ENCODE measurements at regions not wholly inside any gene's neighbourhood (a gene's known extent, or its start where the extent isn't known, plus 50 kb on each side); places are given as distances from the start of the nearest gene placed in this dataset.

DNA sequence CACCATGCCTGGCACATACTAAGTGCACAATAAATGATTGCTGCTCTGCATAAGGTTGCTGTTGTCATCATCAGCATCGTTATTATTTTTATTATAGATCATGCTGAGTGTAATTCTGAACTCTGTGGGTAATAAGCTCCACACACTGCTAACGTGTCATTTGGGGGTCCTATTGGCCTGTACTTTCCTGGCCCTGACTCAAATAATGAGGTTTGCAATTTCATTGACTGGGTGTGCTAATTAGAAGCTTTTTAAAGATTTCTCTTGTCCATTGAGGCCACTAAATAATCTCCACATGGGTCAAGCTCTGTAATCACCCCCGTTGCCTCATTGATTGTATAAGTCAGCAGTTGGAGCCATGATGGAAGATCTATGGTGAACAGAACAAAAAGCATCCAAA is 320.8 kb upstream of the TMPO start:
- Histone ChIP-seq H3K4me1 (ENCODE audit: insufficient read depth, low read length, poor library complexity, severe bottlenecking) (no peaks in the 10 kb centered on the region), H2AFZ (ENCODE audit: low read length) (no peak overlapping the region), H3K79me2 (ENCODE audit: insufficient read depth, low read depth, low read length) (no peaks in the 10 kb centered on the region), H4K20me1 (ENCODE audit: insufficient read depth, low read length) (no peaks in the 10 kb centered on the region), H3K4me2 (ENCODE audit: low read length) (no peak overlapping the region), H3K27ac (ENCODE audit: low read depth, low read length, poor library complexity, severe bottlenecking) (no peak overlapping the region), H3K4me3 (ENCODE audit: low read depth, low read length, poor library complexity, severe bottlenecking) (no peak overlapping the region), H3K9me2 (ENCODE audit: insufficient read depth, low read length) (no peaks in the 10 kb centered on the region), H3K9me3 (ENCODE audit: low read length) (no peaks in the 10 kb centered on the region), H3K36me3 (ENCODE audit: insufficient read depth, low read length) (no peaks in the 10 kb centered on the region)
- POLR2A ChIA-PET, result interaction anchor here (0.5 to 3.5 kb wide), 7 partner anchors 12 to 1373 kb away, joined by 3 to 14 read pairs (median 3); no protein-coding TSS in a partner anchor
- CTCF ChIA-PET (ENCODE audit: unreplicated experiment), result no interaction called here
- DNase-seq (ENCODE audit: low spot score), result no peak
- intact Hi-C loops (cut with micrococcal nuclease; ENCODE audit: unreplicated experiment), result no loop called here
- TF ChIP-seq EZH2phosphoT487 (IDR thresholded peaks at IDR 0.05; ENCODE audit: borderline replicate concordance, low read depth, low read length), result no peak
- TF ChIP-seq, protein P1, sequence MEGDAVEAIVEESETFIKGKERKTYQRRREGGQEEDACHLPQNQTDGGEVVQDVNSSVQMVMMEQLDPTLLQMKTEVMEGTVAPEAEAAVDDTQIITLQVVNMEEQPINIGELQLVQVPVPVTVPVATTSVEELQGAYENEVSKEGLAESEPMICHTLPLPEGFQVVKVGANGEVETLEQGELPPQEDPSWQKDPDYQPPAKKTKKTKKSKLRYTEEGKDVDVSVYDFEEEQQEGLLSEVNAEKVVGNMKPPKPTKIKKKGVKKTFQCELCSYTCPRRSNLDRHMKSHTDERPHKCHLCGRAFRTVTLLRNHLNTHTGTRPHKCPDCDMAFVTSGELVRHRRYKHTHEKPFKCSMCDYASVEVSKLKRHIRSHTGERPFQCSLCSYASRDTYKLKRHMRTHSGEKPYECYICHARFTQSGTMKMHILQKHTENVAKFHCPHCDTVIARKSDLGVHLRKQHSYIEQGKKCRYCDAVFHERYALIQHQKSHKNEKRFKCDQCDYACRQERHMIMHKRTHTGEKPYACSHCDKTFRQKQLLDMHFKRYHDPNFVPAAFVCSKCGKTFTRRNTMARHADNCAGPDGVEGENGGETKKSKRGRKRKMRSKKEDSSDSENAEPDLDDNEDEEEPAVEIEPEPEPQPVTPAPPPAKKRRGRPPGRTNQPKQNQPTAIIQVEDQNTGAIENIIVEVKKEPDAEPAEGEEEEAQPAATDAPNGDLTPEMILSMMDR (conservative IDR thresholded peaks at IDR 0.05; ENCODE audit: low read length), result no peak
- no TSS peak for BruUV-seq (replicated peaks)

DNA sequence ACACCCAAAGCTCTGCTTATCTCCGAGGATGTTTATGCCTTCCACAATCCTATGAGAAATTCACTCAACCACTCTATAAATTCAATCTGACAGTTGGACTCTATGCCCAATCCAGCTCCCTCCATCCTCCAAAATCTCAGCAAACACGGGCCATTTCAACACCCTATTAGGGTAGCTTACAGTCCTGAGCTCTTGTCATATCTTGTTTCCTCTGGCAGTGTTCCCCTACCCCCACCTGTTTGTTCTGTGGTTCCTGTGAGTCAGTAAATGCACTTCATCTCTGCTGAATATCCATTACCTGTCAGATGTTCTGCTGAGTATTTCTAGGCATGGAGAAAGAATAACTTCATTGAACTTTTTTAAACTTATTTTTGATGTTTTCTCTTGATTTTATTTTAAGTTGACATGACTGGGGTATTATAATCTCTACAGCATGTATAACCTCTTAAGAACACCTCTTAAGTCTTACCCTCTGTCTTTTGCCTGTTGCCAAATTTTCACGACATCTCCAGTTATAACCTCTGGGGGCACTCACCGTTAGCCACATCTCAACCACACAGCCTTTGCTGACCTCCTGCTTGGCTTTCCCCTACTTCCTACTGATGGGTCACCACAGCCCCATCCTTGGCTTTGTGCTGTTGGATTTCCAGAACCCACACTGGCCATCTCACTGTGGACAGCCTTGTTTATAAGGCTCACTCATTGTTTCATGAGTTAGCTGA is 317.0 kb upstream of the TMPO start:
- intact Hi-C loops (cut with micrococcal nuclease; ENCODE audit: unreplicated experiment), result no loop called here
- H3K27ac ChIP-seq (ENCODE audit: low read depth, low read length, poor library complexity, severe bottlenecking), result no peak overlapping the region
- peak; percentile 11 for DNase-seq (ENCODE audit: low spot score)
- CTCF ChIA-PET (ENCODE audit: unreplicated experiment), result no interaction called here
- H2AFZ ChIP-seq (ENCODE audit: low read length), result no peak overlapping the region
- H3K4me2 ChIP-seq (ENCODE audit: low read length), result no peak overlapping the region
- no peaks in the 10 kb centered on the region for H4K20me1 ChIP-seq (ENCODE audit: insufficient read depth, low read length)
- no peaks in the 10 kb centered on the region for H3K9me2 ChIP-seq (ENCODE audit: insufficient read depth, low read length)
- H3K79me2 ChIP-seq (ENCODE audit: insufficient read depth, low read depth, low read length), result no peaks in the 10 kb centered on the region
- no TSS peak for BruUV-seq (replicated peaks)
- H3K4me3 ChIP-seq (ENCODE audit: low read depth, low read length, poor library complexity, severe bottlenecking), result no peak overlapping the region
- no peaks in the 10 kb centered on the region for H3K9me3 ChIP-seq (ENCODE audit: low read length)
- TF ChIP-seq, protein P1 (conservative IDR thresholded peaks at IDR 0.05; ENCODE audit: low read length), result peak; percentile 59
- TF ChIP-seq EZH2phosphoT487 (IDR thresholded peaks at IDR 0.05; ENCODE audit: borderline replicate concordance, low read depth, low read length), result no peak
- H3K36me3 ChIP-seq (ENCODE audit: insufficient read depth, low read length), result no peaks in the 10 kb centered on the region
- no peaks in the 10 kb centered on the region for H3K4me1 ChIP-seq (ENCODE audit: insufficient read depth, low read length, poor library complexity, severe bottlenecking)
- POLR2A ChIA-PET, result interaction anchor here (0.5 to 1.5 kb wide), 2 partner anchors 15 to 130 kb away, joined by 3 to 5 read pairs; no protein-coding TSS in a partner anchor

DNA sequence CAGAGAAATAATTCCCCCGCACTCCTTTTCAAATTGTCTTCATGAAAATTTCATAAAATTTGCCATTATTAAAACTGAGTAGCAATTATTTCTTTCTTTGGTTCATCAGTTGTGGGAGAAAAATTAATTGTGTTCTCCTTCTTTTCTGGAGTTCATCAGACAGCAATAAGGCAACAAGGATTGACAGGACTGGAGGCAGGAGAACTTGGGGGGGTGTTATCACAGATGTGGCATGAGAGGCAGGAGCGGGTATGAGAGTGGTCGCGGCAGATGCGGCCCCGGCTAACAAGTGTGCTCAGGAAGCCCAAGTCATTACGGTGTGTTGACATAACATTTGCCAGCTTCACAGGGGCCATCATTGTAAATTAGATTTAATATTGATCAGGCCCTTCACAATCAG is 306.6 kb upstream of the TMPO start:
- Histone ChIP-seq H3K36me3 (ENCODE audit: insufficient read depth, low read length) (no peaks in the 10 kb centered on the region), H3K4me3 (ENCODE audit: low read depth, low read length, poor library complexity, severe bottlenecking) (no peak overlapping the region), H3K9me3 (ENCODE audit: low read length) (no peaks in the 10 kb centered on the region), H2AFZ (ENCODE audit: low read length) (no peak overlapping the region), H3K27ac (ENCODE audit: low read depth, low read length, poor library complexity, severe bottlenecking) (no peak overlapping the region), H4K20me1 (ENCODE audit: insufficient read depth, low read length) (no peaks in the 10 kb centered on the region), H3K4me2 (ENCODE audit: low read length) (no peak overlapping the region), H3K4me1 (ENCODE audit: insufficient read depth, low read length, poor library complexity, severe bottlenecking) (peaks cover 10% of the 10 kb centered on the region), H3K79me2 (ENCODE audit: insufficient read depth, low read depth, low read length) (no peaks in the 10 kb centered on the region), H3K9me2 (ENCODE audit: insufficient read depth, low read length) (no peaks in the 10 kb centered on the region)
- intact Hi-C loops (cut with micrococcal nuclease; ENCODE audit: unreplicated experiment), result no loop called here
- no TSS peak for BruUV-seq (replicated peaks)
- TF ChIP-seq, protein P1 (conservative IDR thresholded peaks at IDR 0.05; ENCODE audit: low read length), result no peak
- TF ChIP-seq EZH2phosphoT487 (IDR thresholded peaks at IDR 0.05; ENCODE audit: borderline replicate concordance, low read depth, low read length), result no peak
- ChIA-PET POLR2A (no interaction called here), CTCF (ENCODE audit: unreplicated experiment) (no interaction called here)
- DNase-seq (ENCODE audit: low spot score), result no peak
